Endothelial cell of umbilical vein (primary cell): ENCODE measurements at regions not wholly inside any gene's neighbourhood (a gene's known extent, or its start where the extent isn't known, plus 50 kb on each side); places are given as distances from the start of the nearest gene placed in this dataset.

Source experiments
- BruUV-seq: library from RNA; stranded (reverse); fragments of 400-500 nt; replicated peaks from 2 replicates; lab custom pipeline; 2021; lab: Mats Ljungman, UMichigan
- CTCF ChIA-PET: fragments of 300-600, 350-600 bp; sonication (Branson Sonifier 250); formaldehyde crosslinking; loops from one replicate; lab custom pipeline; 2021; ENCODE audit warnings: antibody characterized with exemption, inconsistent platforms; lab: Charles Lee
- POLR2A ChIA-PET: fragments of 300-600, 350-600 bp; sonication (Branson Sonifier 250); formaldehyde crosslinking; loops from one replicate; lab custom pipeline; 2021; ENCODE audit warnings: antibody characterized with exemption, inconsistent platforms; lab: Charles Lee
- DNase-seq: peaks from one replicate; pipeline ENCODE4 v3.0.0-alpha.2; 2011; ENCODE audit warnings: low read depth, low spot score
- FAIRE-seq: peaks from 2 replicates; lab custom pipeline; 2011; peaks lifted over from hg19 to GRCh38; lab: Jason Lieb, UNC
- H2AFZ ChIP-seq: 2 replicates; pipeline ENCODE4 v1.6.0; 2012; ENCODE audit warnings: low read depth, low read length, control low read depth, inconsistent platforms
- H3K27ac ChIP-seq: 2 replicates; pipeline ENCODE4 v1.5.1; 2011; ENCODE audit warnings: low read depth, mild to moderate bottlenecking, control low read depth, low read length, moderate library complexity; ENCODE audit not compliant: insufficient read depth
- H3K27me3 ChIP-seq, 2 experiments: 2 replicates each; pipeline versions ENCODE4 v1.6.0 to v1.6.1; 2011; ENCODE audit warnings: low read length in 2 of 2, mixed read lengths in 1 of 2; ENCODE audit not compliant: control insufficient read depth in 2 of 2, insufficient read depth in 2 of 2
- H3K36me3 ChIP-seq, 2 experiments: 2 replicates in 1 of 2; 3 replicates in 1 of 2; pipeline ENCODE4 v1.5.1; 2011; ENCODE audit warnings: low read length in 2 of 2, mild to moderate bottlenecking in 1 of 2, moderate library complexity in 1 of 2; ENCODE audit not compliant: control insufficient read depth in 2 of 2, insufficient read depth in 2 of 2; ENCODE audit errors: extremely low read depth in 1 of 2
- H3K4me1 ChIP-seq: 3 replicates; pipeline ENCODE4 v1.5.1; 2011; ENCODE audit warnings: mild to moderate bottlenecking, low read length; ENCODE audit not compliant: control insufficient read depth, insufficient read depth; ENCODE audit errors: extremely low read depth
- H3K4me2 ChIP-seq: 2 replicates; pipeline ENCODE4 v1.6.1; 2011; ENCODE audit warnings: low read length, control low read depth, mixed read lengths; ENCODE audit not compliant: insufficient read depth
- H3K4me3 ChIP-seq, 3 experiments: fragments of 200-600 bp in 1 of 3; sonication (generic), shearing (Covaris generic) in 1 of 3; replicated peaks in 1 of 3; 2 replicates each; pipeline ENCODE4 v1.5.1; 2011 to 2016; ENCODE audit warnings: control low read depth in 3 of 3, low read length in 3 of 3, mild to moderate bottlenecking in 2 of 3, inconsistent platforms in 1 of 3, low read depth in 1 of 3, moderate library complexity in 1 of 3; ENCODE audit not compliant: insufficient read depth in 1 of 3
- H3K79me2 ChIP-seq: 2 replicates; pipeline ENCODE4 v1.6.0; 2012; ENCODE audit warnings: low read length, inconsistent platforms; ENCODE audit not compliant: control insufficient read depth, insufficient read depth
- H3K9ac ChIP-seq: replicated peaks from 2 replicates; pipeline ENCODE3; 2011; ENCODE audit warnings: low read length, control low read depth; ENCODE audit not compliant: insufficient read depth; ENCODE audit errors: extremely low read depth
- H3K9me1 ChIP-seq: replicated peaks from 3 replicates; pipeline ENCODE4 v1.6.0; 2011; ENCODE audit warnings: mild to moderate bottlenecking, low read length; ENCODE audit not compliant: control insufficient read depth, insufficient read depth; ENCODE audit errors: extremely low read depth
- H3K9me3 ChIP-seq: replicated peaks from 2 replicates; pipeline ENCODE4 v1.5.1; 2012; ENCODE audit warnings: low read length, inconsistent platforms; ENCODE audit not compliant: control insufficient read depth, insufficient read depth
- H4K20me1 ChIP-seq: replicated peaks from 2 replicates; pipeline ENCODE3; 2011; ENCODE audit warnings: mild to moderate bottlenecking, low read length; ENCODE audit not compliant: control insufficient read depth, insufficient read depth; ENCODE audit errors: extremely low read depth
- EZH2 ChIP-seq: IDR thresholded peaks from 2 replicates; pipeline ENCODE4 v1.6.1; 2012; ENCODE audit warnings: borderline replicate concordance, low read depth, mild to moderate bottlenecking, moderate library complexity, low read length, inconsistent platforms; ENCODE audit not compliant: severe bottlenecking
- FOS ChIP-seq: IDR thresholded peaks from 2 replicates; pipeline ENCODE4 v1.6.1; 2011; ENCODE audit warnings: mild to moderate bottlenecking, low read length, moderate library complexity, borderline replicate concordance; ENCODE audit not compliant: insufficient read depth
- GATA2 ChIP-seq: IDR thresholded peaks from 2 replicates; pipeline ENCODE4 v1.7.0; 2011; ENCODE audit warnings: low read depth, mild to moderate bottlenecking, moderate library complexity, mixed read lengths, low read length; ENCODE audit not compliant: insufficient read length, insufficient read depth
- JUN ChIP-seq: IDR thresholded peaks from 2 replicates; pipeline ENCODE4 v1.6.1; 2011; ENCODE audit warnings: borderline replicate concordance, low read depth; ENCODE audit not compliant: insufficient read length, insufficient read depth
- MYC ChIP-seq: IDR thresholded peaks from one replicate; pipeline ENCODE4 v1.6.1; 2011; ENCODE audit warnings: mild to moderate bottlenecking, low read depth, low read length
- POLR2A ChIP-seq: IDR thresholded peaks from 2 replicates; pipeline ENCODE4 v1.6.1; 2012; ENCODE audit warnings: low read depth, mild to moderate bottlenecking, control low read depth, low read length
- POLR2AphosphoS5 ChIP-seq: IDR thresholded peaks from 2 replicates; pipeline ENCODE4 v1.6.1; 2012; ENCODE audit warnings: low read depth, mild to moderate bottlenecking, control low read depth, low read length, moderate library complexity; ENCODE audit not compliant: insufficient read depth
- dilution Hi-C: fragments of 300-500 bp; cut with MboI; formaldehyde crosslinking; loops from one replicate; pipeline ENCODE4 v1.15.0; 2019; ENCODE audit warnings: low sequenced_read_pairs; ENCODE audit not compliant: extremely low pct_ligation_motif_present
- intact Hi-C: fragments of 100-400 bp; cut with micrococcal nuclease; formaldehyde crosslinking; loops from one replicate; pipeline ENCODE4 v1.10.0; 2022
- TF ChIP-seq, protein P1 (sequence below): IDR thresholded peaks from 2 replicates; pipeline ENCODE4 v1.6.1; 2011; ENCODE audit not compliant: insufficient read depth, insufficient read length
- TF ChIP-seq, protein P2 (sequence below), 2 donors: IDR thresholded peaks; 1 replicate in 1 of 2; 2 replicates in 1 of 2; pipeline ENCODE4 v1.5.1; 2011; ENCODE audit warnings: low read length in 2 of 2, mild to moderate bottlenecking in 2 of 2, moderate library complexity in 2 of 2, control low read depth in 1 of 2, inconsistent platforms in 1 of 2, low read depth in 1 of 2; ENCODE audit not compliant: insufficient read depth in 1 of 2; ENCODE audit errors: extremely low read depth in 1 of 2

DNA sequence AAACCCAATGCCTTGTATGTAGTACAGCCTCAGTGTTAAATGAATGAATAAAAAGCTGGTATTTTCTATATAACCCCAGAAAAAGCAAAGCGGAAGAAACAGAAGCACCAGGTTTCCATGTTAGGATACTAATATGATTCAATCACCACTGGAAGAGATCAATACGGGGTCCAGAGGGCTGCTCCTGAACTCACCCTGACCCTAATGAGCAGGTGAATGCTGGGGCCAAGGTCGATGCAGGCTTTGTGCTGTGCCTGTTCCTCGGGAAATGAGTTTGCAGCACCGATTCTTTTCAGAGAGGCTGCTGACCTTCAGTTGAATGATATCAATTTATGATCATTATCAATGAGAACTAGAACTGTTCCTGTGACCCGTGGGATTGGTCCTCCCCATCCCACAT, 228.5 kb downstream of the CDCA7 start:
- FAIRE-seq = no peak
- no peaks in the 10 kb centered on the region for H3K27me3 ChIP-seq
- no peak overlapping the region for H2AFZ ChIP-seq
- H3K79me2 ChIP-seq = no peaks in the 10 kb centered on the region
- ChIA-PET POLR2A (no interaction called here), CTCF (interaction anchor here (0.8 kb wide), 1 partner anchor 22 kb away, joined by 3 read pairs; no protein-coding TSS in a partner anchor)
- intact Hi-C loops (no loop called here), dilution Hi-C loops (no loop called here)
- no peak overlapping the region for H3K27ac ChIP-seq
- H3K4me1 ChIP-seq = peaks cover 8% of the 10 kb centered on the region
- H4K20me1 ChIP-seq = no peaks in the 10 kb centered on the region
- H3K36me3 ChIP-seq = no peaks in the 10 kb centered on the region
- no peaks in the 10 kb centered on the region for H3K9me3 ChIP-seq
- H3K9me1 ChIP-seq = no peaks in the 10 kb centered on the region
- TF ChIP-seq, protein P1, sequence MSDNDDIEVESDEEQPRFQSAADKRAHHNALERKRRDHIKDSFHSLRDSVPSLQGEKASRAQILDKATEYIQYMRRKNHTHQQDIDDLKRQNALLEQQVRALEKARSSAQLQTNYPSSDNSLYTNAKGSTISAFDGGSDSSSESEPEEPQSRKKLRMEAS = no peak
- no peak for TF ChIP-seq FOS
- TF ChIP-seq GATA2 = no peak
- no peak for TF ChIP-seq EZH2
- no peak for TF ChIP-seq POLR2A
- TF ChIP-seq JUN = no peak
- no peak for TF ChIP-seq MYC
- no peak for TF ChIP-seq POLR2AphosphoS5
- TF ChIP-seq, protein P2, sequence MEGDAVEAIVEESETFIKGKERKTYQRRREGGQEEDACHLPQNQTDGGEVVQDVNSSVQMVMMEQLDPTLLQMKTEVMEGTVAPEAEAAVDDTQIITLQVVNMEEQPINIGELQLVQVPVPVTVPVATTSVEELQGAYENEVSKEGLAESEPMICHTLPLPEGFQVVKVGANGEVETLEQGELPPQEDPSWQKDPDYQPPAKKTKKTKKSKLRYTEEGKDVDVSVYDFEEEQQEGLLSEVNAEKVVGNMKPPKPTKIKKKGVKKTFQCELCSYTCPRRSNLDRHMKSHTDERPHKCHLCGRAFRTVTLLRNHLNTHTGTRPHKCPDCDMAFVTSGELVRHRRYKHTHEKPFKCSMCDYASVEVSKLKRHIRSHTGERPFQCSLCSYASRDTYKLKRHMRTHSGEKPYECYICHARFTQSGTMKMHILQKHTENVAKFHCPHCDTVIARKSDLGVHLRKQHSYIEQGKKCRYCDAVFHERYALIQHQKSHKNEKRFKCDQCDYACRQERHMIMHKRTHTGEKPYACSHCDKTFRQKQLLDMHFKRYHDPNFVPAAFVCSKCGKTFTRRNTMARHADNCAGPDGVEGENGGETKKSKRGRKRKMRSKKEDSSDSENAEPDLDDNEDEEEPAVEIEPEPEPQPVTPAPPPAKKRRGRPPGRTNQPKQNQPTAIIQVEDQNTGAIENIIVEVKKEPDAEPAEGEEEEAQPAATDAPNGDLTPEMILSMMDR (IDR thresholded peaks at IDR 0.05; ENCODE audit: extremely low read depth in 1 of 2, insufficient read depth in 1 of 2, low read depth in 1 of 2, low read length in 2 of 2) = no peak
- no peak overlapping the region for H3K4me2 ChIP-seq
- no peak overlapping the region for H3K9ac ChIP-seq
- no peak for DNase-seq
- no TSS peak for BruUV-seq
- H3K4me3 ChIP-seq = no peak overlapping the region
